SK-MEL-5 (cell line): ENCODE measurements at regions not wholly inside any gene's neighbourhood (a gene's known extent, or its start where the extent isn't known, plus 50 kb on each side); places are given as distances from the start of the nearest gene placed in this dataset.
"Not testable (repeated sequence)": the region's sequence is repeated elsewhere in the genome, so short reads cannot be mapped to it uniquely, and the experiment has no call there.

Experiments
- DNase-seq: peaks from one replicate; pipeline ENCODE4 v3.0.0-alpha.2; 2016; ENCODE audit warnings: low read depth, low spot score
- in situ Hi-C: cut with HindIII; loops from 2 replicates; pipeline ENCODE4 v1.10.0; 2016; ENCODE audit warnings: low sequenced_read_pairs, high pct_unique_total_duplicates, low pct_unique_long_range_greater_than_20kb

- in situ Hi-C loops: no loop called here
Observed at GRCh38 chr7:54161621-54162020, 380.6 kb upstream of the VSTM2A start.

DNA sequence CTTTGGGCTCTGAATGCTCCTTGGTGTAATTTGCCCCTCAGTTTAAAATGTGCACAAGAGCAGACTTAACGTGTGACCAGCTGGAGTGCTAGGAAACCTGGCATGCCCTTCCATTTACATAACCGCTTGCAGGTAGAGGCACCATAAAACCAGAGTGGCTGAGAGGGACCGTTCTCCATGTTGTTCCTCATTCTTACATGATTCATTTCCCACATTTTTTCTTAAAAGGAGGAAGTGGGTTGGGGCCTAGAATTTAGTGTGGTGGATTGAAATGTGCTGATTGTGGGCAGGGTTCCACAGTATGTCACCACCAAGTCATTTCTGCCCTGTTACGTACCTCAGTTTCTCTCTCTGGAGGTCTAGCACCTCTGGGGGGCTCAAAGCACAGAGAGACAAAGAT lies 375.8 kb upstream of the VSTM2A start:
- DNase-seq: no peak
- in situ Hi-C loops: no loop called here

More at GRCh38 chr7:54161621-54162020, 380.6 kb upstream of the VSTM2A start:
- DNase-seq: no peak

- no peak for DNase-seq
- in situ Hi-C loops: no loop called here
Observed at GRCh38 chr7:54179321-54180029, 362.7 kb upstream of the VSTM2A start.

DNA sequence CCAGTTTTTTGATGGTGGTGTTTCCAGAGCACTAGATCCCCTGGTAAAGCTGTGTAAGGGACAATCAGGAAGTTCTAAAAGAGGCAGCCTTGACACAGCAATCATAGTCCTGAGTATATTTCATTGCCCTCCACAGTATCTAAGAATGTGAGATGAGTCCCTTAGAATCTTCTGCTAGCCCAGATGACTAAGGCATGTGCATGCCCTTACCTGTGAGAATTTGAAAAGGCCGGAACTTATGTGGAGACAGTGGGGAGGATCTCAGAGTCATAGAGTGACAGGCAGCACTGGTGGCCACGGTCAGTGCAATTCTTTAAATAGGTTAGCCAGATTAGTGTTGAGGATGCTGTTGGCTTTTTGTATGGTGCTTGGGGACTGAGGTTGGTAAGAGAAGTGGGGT lies 361.4 kb upstream of the VSTM2A start:
- in situ Hi-C loops: no loop called here
- DNase-seq: no peak

- in situ Hi-C loops: no loop called here
- DNase-seq: no peak
Observed at GRCh38 chr7:54183055-54183454, 359.1 kb upstream of the VSTM2A start.

DNA sequence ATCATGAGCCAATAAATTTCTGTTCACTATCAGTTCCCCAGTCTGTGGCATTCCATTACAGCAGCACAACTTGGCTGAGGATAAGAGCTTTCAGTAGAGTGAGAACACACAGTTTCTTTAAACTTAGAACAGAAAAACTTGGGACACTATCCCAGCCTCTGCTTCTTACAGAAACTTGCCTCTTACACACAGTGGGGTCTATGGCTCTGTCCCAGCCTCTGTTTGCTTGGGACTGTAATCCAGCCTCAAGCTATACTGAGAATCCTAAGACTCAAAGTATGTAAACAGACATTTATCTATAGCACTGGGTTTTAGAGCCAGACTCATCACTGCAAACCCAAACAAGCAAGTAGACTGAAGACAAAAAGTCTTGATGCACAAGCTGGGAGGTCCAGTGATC lies 355.8 kb upstream of the VSTM2A start:
- DNase-seq: no peak
- in situ Hi-C loops: no loop called here

- no peak for DNase-seq
- in situ Hi-C loops: no loop called here
Observed at GRCh38 chr7:54187886-54188685, 354.1 kb upstream of the VSTM2A start.

- in situ Hi-C loops: no loop called here
- DNase-seq: no peak
Observed at GRCh38 chr7:54188843-54189242, 353.3 kb upstream of the VSTM2A start.

DNA sequence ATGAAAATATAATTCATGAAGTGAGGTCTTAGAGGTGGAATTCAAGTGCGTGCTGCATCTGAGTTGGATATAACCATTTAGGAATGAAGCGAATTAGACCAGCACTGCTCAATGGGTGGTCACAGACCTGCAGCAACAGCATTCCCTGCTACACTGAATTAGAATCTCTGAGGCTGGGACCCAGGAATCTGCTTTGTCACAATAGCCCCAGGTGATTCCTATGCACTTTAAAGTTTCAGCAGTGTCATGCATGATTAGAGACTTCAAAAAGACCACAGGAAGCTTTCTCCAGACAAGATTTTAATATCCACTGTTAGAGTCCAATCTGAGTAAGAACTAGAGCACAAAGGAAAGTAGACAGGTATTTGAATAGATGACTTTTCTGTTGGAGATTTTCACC lies 352.8 kb upstream of the VSTM2A start:
- in situ Hi-C loops: no loop called here
- DNase-seq: no peak

- DNase-seq: no peak
- in situ Hi-C loops: no loop called here
Observed at GRCh38 chr7:54201501-54201900, 340.7 kb upstream of the VSTM2A start.

- in situ Hi-C loops: no loop called here
- no peak for DNase-seq
Observed at GRCh38 chr7:54215424-54215823, 326.8 kb upstream of the VSTM2A start.

DNA sequence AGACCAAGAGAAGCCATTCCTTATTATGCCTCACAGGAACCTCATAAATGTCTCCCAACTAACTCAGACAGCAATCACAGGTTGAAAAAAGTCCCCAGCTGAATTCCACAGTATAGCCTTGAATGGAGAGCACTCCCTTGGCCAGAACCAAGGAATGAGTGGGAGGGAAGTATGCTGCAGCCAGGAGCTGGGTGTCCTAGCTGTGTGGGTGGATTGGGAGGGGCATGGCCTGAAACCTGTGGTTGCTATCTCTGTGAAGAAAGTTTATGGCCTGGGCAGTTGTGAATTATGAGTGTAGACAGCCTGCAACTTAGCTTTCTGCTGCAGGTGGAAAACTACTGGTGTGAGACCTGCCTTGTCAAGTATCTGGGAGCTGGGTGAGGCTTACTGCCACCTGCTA lies 316.1 kb upstream of the VSTM2A start:
- DNase-seq, in situ Hi-C loops: not testable (repeated sequence)

DNA sequence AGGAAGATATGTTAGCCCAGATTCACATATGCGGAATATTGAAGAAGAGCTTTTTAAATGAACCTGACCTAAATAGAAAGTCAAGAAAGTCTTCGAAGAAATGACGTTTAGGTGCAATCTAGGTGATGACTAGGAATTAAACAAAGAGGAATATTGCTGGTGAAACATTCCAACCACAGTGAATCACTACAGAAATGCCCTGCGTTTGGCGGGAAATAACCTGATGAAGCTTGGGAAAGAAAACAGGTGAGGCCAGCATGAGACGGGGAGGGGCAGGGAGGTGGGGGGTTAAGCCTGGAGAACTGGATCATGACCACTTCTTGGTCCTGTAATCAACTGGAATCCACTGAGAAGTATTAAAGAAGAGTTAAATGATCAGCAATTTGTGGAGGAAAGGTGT lies 299.4 kb upstream of the VSTM2A start:
- in situ Hi-C loops: no loop called here
- no peak for DNase-seq

DNA sequence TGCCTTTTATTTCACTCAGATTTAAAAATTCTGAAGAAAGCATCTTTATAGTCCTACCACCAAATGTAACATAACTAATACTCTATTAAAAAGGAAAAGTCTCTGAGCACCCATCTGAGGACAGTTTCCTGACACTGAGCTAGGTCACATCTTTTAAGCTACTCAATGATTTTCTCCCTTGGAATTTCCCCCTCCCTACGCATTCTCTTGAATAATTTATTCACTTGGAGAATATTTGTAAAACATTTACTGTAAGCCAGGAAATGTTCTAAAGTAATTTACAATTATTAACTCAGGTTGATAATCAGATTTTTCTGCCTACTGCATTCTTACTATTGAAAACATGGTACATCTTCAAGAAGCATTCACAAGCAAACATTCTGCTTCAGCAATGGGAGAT lies 297.2 kb upstream of the VSTM2A start:
- in situ Hi-C loops: no loop called here
- no peak for DNase-seq

DNA sequence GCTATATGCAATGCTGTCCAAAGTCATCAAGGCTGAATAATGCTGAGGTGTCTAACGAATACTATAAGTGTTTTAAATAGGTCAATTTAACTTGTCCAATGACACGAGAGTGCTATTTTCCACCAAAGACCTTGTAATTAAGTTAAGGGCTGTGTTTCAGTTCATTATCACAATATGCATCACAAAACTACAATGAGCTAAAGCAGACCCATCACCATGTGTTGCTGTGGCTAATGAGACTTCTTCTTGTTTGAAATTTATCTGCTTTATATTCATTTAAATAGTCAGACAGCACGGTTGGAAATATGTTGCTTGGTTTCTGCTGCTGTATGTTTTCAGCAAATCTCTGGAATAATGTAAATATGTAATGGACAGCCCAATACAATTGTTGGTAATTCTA lies 292.5 kb upstream of the VSTM2A start:
- in situ Hi-C loops: no loop called here
- no peak for DNase-seq

DNA sequence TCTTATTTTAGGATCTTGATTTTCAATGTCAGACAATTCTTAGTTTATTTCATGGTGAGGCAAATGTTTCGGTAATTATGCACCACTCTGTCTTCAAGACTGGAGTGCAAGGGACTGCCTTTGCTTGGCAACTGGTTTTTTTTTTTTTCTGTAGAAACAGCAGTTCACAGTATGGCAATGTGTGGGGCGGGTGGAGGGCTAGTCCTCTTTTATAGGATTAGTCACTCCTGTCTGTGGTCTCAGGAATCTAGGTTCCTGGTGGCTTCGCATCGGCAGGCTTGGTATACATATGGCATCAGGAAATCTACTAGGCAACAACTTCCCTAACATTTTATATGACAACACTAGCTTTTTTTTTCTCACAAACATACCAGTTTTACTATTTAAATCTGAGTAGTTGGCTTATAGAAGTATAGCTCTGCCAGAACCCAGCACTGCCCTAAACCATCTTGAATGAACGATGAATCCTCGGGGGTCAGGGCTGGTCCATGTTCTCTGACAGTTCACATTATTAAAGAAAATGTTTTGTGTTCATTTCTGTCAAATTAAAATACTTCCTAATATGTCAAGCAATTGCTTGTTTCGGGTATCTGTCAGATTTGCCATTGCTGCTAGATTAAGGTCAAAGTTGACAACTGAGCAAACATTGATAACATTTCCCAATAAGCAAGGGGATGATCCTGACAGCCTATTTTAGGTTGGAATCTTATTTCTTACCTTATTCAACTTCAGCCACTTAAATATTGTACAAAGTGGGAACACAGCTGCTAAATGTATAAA lies 289.7 kb upstream of the VSTM2A start:
- in situ Hi-C loops: no loop called here
- no peak for DNase-seq

DNA sequence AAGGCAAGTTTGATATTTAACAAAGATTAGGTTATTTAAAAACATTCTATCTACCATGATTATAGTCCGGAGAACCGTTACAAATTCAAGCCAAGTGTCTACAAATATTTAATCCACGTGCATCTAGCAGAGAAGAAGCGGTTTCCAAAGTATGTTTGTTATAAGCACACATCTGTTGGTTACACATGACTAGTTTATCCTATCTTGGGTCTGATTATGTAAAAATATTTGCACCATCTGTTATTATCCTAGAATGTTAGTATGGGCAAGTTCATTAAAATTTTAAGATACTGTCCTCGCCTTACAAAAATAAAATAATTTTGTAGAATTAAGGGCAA lies 289.2 kb upstream of the VSTM2A start:
- DNase-seq: no peak
- in situ Hi-C loops: no loop called here

DNA sequence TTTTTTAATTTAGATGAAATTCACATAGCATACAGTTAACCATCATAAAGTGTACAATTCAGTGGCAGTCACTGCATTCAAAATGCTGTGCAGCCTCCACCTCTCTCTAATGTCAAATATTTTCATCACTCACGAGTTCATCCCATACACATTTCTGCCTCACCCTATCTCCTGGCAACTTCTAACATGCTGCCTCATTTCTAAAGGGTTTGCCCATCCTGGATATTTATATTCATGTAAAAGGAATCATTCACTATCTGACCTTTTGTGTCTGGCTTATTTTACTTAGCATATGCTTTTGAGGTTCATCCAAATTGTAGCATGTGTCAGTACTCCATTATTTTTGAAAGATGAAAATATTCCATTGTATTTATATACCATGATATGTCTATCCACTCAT lies 286.9 kb upstream of the VSTM2A start:
- DNase-seq: no peak

GRCh38 chr7:54259185-54259584 lies 283.0 kb upstream of the VSTM2A start:
- in situ Hi-C loops: no loop called here
- DNase-seq: no peak

More for the DNA sequence above, 286.9 kb upstream of the VSTM2A start:
- in situ Hi-C loops: no loop called here
